GM21717 (cell line): ENCODE measurements at regions not wholly inside any gene's neighbourhood (a gene's known extent, or its start where the extent isn't known, plus 50 kb on each side); places are given as distances from the start of the nearest gene placed in this dataset.

Source experiments
- ATAC-seq: cut with Tn5 transposase; IDR thresholded peaks from one replicate; pipeline ENCODE4 v1.9.1; 2021; ENCODE audit warnings: mild to moderate bottlenecking, moderate library complexity; ENCODE audit not compliant: unreplicated experiment

DNA sequence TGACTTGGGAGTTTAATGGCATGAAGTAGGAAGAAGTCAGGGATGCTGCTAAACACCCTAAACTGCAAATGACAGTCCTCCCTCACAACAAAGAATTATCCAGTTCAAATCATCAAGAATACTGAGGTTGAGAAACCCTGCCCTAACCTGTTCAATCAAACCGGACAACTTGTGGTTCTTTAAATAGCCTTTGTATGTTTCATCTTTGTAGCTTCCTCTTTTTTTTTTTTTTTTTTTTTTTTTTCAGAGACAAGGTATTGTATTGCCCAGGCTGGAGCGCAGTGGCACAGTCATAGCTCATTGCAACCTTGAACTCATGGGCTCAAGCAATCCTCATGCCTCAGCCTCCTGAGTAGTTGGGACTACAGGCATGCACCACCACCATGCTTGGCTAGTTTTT lies 52.5 kb upstream of the TTC29 start:
- no peak for ATAC-seq

DNA sequence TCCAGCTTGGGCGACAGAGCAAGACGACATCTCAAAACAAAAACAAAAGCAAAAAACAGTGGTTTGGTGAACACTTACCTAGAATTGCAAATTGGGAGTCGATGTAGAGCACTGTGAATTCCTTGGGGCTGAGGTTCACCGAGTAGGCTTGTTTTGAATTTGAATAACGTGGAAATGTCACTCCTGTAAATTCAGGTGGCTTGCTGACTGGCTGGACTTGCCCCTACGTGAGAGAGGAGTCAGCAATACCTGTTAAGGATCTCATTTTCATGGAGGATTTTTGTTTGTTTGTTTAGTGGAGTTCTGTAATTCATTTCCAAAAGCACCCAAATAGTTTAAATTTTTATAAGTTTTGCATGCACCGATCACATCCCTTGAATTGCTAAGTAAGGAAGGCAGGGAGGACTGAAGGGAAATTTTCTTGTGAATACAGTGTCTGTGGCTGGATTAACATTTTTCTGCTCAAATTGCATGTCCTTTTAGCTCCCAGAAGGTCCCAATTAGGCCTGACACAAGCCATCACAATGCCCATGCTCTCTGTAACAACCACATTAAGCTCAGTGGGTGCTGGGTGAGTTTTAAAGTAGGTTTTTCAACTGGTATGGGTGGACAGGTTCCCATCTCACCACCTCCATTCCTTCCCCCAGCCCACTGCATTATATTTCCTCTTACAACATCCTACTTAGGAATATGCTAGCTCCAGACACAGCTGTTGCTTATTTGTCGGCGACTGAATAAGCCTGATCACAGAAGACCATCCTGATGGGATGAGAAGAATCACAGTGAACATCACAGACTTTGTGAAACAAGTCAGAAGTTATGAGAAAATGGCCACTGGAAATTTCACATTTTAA lies 58.5 kb upstream of the TTC29 start:
- ATAC-seq = no peak

DNA sequence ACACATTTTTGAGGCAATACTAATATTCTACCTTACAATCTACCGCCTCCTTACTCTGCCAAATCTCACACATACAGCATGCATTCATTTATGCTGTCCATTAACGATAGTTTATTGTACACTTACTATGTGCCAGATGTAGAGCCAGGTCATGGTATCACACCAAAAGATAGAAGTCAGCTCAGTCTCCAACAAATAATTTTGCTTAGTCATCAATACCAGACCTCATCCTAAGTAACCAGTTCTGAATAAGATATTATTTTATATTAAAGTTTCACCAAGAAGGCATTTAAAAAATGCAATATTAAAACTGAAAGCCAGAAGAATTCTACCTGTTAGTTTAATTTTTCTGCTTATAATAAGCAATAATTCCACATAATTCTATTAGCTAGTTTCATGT lies 60.6 kb upstream of the TTC29 start:
- no peak for ATAC-seq

DNA sequence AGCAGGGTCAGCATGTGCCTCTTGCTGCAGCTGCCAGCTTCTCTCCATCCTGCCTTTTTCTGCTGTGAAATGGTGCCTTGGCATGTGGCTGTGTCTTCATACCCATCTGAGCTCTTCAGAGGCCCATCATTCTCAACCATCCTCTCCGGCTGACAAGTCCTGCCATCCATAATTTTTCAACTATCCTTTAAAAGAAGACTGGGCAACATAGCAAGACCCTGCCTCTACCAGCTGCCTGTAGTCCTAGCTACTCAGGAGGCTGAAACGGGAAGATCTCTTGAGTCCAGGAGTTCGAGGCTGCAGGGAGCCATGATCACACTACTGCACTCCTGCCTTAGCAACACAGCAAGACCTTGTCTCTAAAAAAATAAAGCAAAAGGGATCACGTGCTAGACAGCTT lies 64.2 kb upstream of the TTC29 start:
- ATAC-seq = no peak

DNA sequence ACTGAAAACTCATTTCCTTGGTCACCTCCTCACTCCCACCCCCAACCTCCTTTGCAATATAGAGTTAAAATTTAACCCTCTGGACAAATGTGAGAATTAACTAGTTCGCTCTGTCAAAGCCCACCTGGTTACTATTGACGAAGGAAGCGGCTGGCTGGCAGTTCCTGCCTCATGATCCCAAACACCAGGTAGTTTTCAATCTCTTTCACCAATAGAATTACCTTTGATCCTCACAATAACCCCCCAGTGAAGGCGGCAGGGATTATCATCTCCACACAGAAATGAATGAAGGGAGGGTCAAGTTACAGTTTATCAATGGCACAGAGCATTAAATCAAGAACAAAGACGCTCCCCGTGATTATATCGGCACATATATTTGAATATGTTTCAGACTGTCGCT lies 65.7 kb upstream of the TTC29 start:
- ATAC-seq = no peak

DNA sequence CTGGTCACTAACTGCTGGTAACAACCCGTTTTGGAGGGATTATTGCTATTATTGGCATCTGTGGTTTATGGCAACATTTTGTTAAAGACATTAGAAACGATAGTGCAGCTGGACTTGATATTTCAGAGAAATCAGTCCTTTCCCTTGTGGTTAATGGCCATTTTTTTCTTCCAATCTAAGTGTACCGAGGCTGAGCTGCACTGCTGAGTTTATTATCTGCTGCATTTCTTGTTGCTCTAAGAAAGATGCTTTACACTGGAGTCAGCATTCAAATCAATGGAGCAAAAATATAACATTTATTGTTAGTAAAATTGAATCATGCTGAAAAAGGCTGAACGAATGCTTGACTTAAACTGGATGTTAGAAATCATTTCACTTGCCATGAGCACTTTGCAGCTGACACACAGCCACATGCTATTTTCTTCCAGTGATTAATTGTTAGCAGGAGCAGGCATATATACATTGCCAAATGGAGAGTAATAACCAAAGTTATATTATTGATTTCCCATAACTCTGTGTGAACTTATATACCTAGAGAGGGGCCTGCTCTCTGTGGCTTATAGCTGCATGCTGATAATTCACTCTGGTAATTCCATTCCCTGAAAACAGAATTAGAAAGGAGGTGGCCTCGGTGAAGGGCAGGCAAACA lies 66.5 kb upstream of the TTC29 start:
- ATAC-seq = no peak

DNA sequence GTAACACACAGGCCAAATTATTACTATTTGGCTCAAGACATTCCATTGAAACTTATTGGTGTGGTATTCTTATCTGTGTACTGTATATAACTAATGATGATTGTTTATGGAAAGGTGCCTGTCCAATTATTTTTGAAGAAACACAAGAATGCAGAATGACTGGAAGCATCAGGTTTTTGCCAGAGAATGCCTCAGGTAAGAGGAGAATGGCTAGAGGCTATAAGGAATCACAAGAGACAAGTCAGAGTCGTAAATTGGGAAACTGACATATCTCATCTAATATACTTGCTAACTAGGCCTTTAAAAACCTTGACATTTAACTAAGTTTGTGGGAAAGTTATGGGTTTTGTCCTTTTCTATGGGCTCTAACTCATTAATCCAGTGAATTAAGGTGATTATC lies 69.3 kb upstream of the TTC29 start:
- ATAC-seq = no peak

DNA sequence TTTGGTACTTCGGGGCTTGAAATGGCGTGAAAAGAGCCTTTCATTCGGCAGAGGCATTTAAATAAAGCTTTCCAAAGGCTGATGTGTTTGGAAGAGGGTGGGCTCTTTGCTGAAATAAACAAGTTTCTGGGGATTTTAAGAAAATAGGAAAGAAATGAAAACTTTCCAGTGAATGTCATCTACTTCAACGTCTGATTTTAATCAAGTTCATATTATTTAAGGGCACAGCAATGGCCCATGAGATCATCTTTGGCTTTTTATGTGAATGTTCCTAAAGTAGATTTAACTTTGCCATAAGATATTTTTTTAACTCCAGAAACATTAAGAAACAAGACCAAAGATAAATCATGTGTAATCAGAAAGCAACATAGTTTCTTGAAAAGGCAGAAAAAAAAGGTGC lies 69.8 kb upstream of the TTC29 start:
- ATAC-seq = no peak

DNA sequence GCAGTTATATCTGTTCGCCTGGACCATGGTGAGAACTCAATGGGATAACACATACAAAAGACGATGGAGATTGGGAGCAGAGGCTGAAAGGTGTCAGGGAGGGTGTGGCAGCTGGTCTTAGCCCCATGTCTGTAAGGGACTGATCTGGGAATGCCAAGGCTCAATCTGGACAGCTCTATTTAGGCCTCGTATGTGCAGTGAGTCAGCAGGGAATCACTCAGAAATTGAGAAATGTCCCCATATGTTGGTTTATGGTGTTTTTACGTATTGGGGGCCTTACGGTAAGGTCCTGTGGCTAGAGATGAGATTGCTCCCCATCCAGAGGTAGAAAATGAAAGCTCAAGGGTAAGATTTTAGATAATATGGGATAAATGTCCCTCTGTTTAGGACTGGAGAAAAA lies 71.4 kb upstream of the TTC29 start:
- no peak for ATAC-seq

DNA sequence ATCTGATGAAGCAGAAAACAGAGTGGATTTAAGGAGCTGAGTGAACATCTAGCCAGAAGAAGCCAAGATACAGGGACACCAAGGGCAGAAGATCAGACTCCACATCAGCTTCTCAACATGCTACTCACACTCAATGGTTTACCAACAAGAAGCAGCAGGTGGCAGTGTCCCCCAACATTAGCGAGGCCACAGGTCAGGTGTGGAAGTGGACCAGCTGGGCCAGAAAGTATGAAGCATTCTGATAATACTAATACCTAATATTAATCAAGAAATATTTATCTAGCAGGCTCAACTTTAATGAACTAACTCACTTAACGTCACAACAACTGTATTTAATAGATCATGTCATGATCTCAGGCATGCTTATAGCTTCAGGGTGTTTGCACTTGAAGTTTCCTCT lies 73.4 kb upstream of the TTC29 start:
- peak; percentile 83 for ATAC-seq

DNA sequence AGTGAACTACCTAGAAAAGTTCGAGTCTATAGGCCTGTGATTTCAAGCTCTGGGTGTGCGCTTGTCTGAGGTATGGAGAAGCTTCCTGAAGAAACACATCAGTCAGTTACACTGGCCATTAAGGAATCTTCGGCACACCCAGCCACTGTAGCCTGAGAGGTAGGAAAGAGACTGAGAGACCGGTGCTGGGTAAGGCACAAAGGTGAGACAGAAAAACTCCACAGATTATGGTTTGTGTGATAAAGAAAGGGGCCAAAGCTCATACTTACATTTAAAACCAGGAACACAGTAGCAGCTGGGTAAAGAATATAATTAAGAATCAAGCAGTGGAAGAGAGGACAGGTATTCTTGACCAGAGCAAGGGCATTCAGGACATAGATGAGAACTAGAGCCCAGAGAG lies 74.8 kb upstream of the TTC29 start:
- no peak for ATAC-seq

DNA sequence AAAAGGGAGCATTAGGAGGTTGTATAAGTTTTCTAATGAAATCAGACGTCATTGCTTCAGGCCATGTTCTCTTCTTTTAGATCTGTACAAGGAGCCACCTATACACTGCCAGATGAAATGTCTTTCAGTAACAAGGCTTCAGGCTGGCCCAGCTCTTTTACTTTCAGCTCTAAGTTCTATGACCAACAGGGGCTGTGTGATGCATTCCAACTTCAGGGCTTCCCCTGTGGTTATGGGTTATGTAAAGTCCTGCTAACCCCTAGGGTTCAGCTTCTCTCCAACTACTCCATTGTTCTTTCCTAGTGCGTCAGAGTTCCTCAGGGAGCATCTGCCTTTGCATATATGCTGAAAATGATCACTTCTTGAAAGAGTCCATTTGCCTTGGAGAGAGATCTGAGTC lies 79.4 kb upstream of the TTC29 start:
- ATAC-seq = no peak

DNA sequence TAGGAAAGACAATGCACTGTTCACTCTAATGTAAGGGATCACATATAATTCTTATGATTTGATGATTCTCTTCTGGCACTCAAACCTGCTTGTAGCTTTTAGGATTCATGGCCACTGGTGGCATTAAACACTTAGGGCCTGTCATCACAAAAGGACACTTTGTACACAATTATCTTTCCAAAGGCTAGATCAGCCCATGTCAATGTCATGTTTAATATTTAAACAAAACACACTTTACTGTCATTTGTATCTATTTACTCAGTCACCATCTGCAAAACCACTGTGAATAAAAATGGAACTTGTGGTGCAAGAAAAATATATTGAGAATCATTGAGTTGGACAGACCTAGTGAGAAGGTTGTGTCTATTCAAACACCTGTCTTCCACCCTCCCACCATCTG lies 83.6 kb upstream of the TTC29 start:
- no peak for ATAC-seq

DNA sequence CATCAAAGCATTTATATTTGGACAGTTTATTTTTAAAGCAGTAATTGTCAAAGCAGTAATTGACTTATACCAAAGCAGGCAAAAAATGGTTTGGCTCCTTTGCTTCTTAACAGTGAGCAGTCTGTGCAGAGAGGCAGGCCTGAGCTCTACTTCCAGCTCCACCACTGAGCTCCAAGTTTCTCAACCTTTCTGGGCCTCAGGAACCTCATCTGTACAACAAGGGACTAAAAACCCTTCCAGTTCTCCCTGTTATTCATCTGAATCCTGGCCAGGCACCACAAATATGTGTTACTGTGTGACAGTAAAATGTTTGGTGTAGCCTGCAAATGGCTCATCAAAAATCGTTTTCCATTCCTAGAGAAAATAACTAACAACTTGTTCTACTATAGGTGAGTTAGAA lies 88.7 kb upstream of the TTC29 start:
- ATAC-seq = no peak

DNA sequence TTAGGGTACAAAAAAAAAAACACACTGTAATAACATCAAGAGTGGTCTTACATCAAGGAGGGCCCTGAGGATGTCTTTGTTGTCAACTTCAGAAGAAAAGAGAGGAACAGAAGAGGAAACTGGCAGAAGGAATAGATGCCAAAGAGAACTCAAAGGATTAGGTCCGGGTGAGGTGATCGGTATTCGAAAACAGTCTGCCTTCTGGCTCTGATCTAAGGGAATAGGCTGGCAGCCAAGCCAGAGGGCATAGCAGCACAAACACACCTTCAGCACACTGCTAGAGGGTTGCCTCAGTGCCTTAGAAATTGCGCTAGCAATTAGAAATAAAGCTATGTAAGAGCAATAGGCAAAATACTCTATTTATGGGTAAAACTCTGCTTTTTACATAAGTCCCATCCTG lies 91.4 kb upstream of the TTC29 start:
- no peak for ATAC-seq

DNA sequence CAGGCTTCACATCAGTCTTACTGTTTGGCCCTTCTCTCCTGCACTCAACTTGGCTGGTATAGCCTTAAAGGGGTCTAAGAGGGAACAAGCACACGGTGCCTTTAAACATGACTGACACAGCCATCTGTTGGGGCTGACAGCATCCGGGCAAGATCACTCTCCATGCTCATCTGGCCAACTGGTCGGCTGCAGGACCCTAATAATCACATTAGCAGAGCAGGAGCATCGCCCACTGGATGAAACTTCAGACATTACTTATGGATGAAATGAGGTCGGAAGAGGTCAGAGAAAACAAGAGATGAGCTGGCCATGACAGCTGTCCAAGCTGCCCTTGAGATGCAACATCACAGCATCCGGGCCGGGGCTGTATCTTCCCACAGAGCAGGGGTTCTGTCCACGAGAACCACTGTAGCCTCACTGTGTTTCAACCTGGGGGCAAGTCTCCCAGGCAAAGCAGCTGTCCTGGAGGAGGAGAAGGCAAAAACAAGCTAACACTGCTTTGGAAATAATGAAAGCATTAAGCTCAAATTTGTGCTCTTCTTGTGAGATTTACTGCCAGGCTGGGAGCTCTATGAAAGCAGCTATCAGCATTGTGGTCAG lies 94.4 kb upstream of the TTC29 start:
- no peak for ATAC-seq

DNA sequence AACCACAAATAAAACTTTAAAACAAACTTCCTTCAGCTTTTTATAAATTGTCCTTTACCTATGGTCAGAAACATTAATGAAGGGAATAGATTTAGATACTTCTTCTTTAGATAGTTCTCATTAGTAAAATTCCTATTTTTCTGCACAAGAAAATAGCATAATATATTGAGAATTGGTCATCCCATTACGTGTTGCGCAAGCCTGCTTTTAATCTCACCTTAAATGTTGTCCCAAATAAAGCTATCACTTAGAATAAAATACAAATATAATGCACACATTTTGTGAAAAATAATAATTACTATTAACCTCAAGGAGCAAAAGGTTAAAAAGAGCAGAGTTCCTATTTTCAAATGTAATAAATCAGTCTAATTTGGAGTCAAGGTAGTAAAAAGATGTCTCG lies 95.2 kb upstream of the TTC29 start:
- ATAC-seq = no peak

DNA sequence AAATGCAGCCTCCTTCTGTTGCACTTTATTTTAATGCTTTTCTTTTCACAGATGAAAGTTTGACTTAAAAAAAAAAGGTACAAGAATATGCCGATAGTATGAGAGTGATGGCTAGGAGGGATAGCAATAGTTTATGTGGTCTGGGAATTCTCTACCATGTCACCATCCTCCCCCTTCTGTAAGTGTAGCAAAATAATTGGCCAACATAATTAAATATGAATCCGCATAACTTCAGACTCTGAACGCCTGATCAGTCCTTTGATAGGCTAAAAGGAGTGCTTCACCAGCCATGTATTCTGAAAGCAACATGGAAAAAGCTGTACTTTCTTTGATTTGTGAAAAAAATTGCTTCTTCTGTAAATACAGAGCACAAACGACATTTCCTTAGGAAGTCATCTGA lies 95.7 kb upstream of the TTC29 start:
- ATAC-seq = no peak

DNA sequence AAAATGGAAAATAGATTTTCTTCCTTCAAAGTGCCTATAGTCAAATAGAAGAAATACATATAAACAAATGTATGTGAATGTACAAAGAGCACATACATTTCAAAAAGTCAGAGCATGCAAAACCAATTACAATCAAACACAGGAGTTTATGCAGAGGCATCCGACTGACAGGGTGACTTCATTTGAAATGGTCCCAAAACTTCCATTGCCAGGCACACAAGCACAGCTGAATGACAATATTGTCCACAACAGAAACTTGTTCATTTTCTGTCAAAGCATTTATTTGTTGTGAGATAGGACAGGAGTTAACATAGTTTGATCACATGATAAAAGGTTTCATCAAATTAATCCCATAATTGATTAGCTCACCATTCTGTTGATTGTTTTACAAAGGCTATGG lies 96.4 kb upstream of the TTC29 start:
- no peak for ATAC-seq

DNA sequence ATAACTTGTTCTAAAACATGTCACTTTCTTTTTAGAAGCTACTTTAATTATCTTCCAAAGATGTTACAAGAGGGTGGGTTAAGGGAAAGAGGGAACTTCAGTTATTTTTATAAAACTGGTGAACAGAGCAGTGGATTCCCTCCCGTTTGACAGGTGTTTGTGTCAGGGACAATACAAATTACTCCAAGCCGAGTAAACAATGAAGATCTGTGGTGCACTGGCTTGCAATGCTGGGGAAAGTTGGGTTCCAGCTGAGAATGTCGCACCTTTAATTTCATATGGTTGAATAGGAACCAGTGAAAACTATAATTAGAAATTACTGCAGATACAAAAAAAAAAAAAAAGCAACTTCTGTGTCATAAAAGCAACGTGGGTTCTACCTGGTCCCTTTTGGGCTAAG lies 98.6 kb upstream of the TTC29 start:
- no peak for ATAC-seq

DNA sequence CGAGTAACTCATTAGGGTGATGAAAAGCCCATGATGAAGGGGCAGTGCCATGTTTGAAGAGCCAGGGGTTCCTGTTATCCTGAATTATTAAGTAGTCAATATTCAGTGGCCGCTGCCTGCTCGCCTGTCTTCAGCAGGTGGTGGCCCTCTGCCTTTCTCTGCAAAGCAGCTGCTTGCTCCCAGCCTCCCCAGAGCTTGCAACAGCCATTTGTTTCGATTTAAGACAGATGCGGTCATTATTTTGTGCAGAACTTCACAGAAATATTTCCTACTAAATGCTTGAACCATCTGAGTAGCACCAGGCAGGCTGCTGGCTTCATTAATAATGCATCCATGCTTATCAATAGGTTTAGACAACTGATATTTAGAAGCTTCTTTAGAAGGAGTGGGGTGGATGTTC lies 104.3 kb upstream of the TTC29 start:
- no peak for ATAC-seq

DNA sequence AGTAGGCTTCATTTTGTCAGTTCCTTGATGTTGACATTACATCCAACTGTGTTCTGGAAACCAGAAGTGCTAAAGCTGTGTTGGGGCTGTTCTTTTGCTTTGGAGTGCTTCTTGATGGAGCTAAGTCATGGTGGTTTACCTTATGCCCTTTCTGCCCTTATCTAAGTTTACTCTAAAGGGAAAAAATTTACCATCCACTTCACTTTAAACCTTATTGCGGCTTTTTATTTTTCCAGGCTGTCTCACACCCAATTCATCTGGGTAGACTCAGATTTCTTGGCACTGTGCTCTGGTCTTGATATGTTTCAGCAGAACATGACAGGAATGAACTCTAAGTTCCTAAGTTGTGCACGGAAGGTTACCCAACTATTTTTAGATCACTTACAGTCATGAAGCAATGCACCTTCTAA lies 104.7 kb upstream of the TTC29 start:
- ATAC-seq = no peak
